ENCODE measurements at regions not wholly inside any gene's neighbourhood (a gene's known extent, or its start where the extent isn't known, plus 50 kb on each side); places are given as distances from the start of the nearest gene placed in this dataset.

GRCh38 chr10:53749439-53749838 lies 976.9 kb upstream of the MBL2 start:
- no peak overlapping the region for H3K4me2 ChIP-seq
- no peak for ATAC-seq
- 0% methylated on average over 2 of the region's 2 CpGs for WGBS (ENCODE audit: missing lambda C conversion rate)
- no peak overlapping the region for H3K4me3 ChIP-seq
- no peaks in the 10 kb centered on the region for H3K4me1 ChIP-seq
- no peak for DNase-seq (ENCODE audit: low read depth in 1 of 2, low spot score in 1 of 2)
- no peak for TF ChIP-seq RARB (CRISPR knock-in tag; IDR thresholded peaks at IDR 0.05)
- ChIA-PET CTCF (no interaction called here), POLR2A (no interaction called here)
- H3K9me3 ChIP-seq: no peaks in the 10 kb centered on the region
- no peak overlapping the region for H3K27ac ChIP-seq
- no peak for FAIRE-seq

GRCh38 chr10:53748319-53748718 lies 975.7 kb upstream of the MBL2 start:
- no peak for TF ChIP-seq FOXS1 (CRISPR knock-in tag; IDR thresholded peaks at IDR 0.05)
- TF ChIP-seq HEYL (CRISPR knock-in tag; IDR thresholded peaks at IDR 0.05): no peak
- no peak for TF ChIP-seq ZSCAN20 (CRISPR knock-in tag; IDR thresholded peaks at IDR 0.05)
- ATAC-seq (no peak), DNase-seq (ENCODE audit: low read depth in 1 of 2, low spot score in 1 of 2) (no peak), FAIRE-seq (no peak)
- H3K9me3 ChIP-seq: no peaks in the 10 kb centered on the region
- CTCF ChIA-PET: no interaction called here
- POLR2A ChIA-PET: no interaction called here
- WGBS (ENCODE audit: missing lambda C conversion rate): 42% methylated on average over 1 of the region's 1 CpG
- no peaks in the 10 kb centered on the region for H3K4me1 ChIP-seq
- H3K4me3 ChIP-seq: no peak overlapping the region
- no peak overlapping the region for H3K4me2 ChIP-seq
- H3K27ac ChIP-seq: no peak overlapping the region

- ATAC-seq: no peak
- H3K27ac ChIP-seq: no peak overlapping the region
- DNase-seq (ENCODE audit: low read depth in 1 of 2, low spot score in 1 of 2): no peak
- CTCF ChIA-PET: no interaction called here
- POLR2A ChIA-PET: no interaction called here
- no peak for FAIRE-seq
- H3K4me1 ChIP-seq: no peaks in the 10 kb centered on the region
- H3K9me3 ChIP-seq: no peaks in the 10 kb centered on the region
- no peak overlapping the region for H3K4me3 ChIP-seq
- TF ChIP-seq POLR2A (IDR thresholded peaks at IDR 0.05; ENCODE audit: low read length): no peak
- TF ChIP-seq TFCP2L1 (CRISPR knock-in tag; IDR thresholded peaks at IDR 0.05): no peak
- TF ChIP-seq ZFP36 (IDR thresholded peaks at IDR 0.05; ENCODE audit: borderline replicate concordance, partially characterized antibody): no peak
- no peak for TF ChIP-seq GATA3 (IDR thresholded peaks at IDR 0.05; ENCODE audit: borderline replicate concordance)
- TF ChIP-seq ZNF302 (CRISPR knock-in tag; IDR thresholded peaks at IDR 0.05): no peak
- TF ChIP-seq EP300 (IDR thresholded peaks at IDR 0.05): no peak
- TF ChIP-seq PHF8 (IDR thresholded peaks at IDR 0.05; ENCODE audit: borderline replicate concordance, low read depth): no peak
- no peak for TF ChIP-seq CTCF (IDR thresholded peaks at IDR 0.05)
- no peak for TF ChIP-seq RARB (CRISPR knock-in tag; IDR thresholded peaks at IDR 0.05)
- no peak for TF ChIP-seq HOXA7 (CRISPR knock-in tag; IDR thresholded peaks at IDR 0.05)
- no peak for TF ChIP-seq NR3C1 (IDR thresholded peaks at IDR 0.05)
- TF ChIP-seq RCOR1 (IDR thresholded peaks at IDR 0.05; ENCODE audit: low read depth, low read length): no peak
- no peak for TF ChIP-seq RAD21 (conservative IDR thresholded peaks at IDR 0.05 in 1 of 2, IDR thresholded peaks at IDR 0.05 in 1 of 2)
- TF ChIP-seq POLR2AphosphoS2 (conservative IDR thresholded peaks at IDR 0.05; ENCODE audit: low read length): no peak
- TF ChIP-seq EHMT2 (IDR thresholded peaks at IDR 0.05; ENCODE audit: low read depth): no peak
- H3K4me2 ChIP-seq: no peak overlapping the region
Observed at GRCh38 chr10:53744746-53745145, 972.2 kb upstream of the MBL2 start.

GRCh38 chr10:53744176-53744575 lies 971.6 kb upstream of the MBL2 start:
- ATAC-seq (no peak), FAIRE-seq (no peak), DNase-seq (ENCODE audit: low read depth in 1 of 2, low spot score in 1 of 2) (no peak)
- no peak overlapping the region for H3K4me3 ChIP-seq
- H3K4me1 ChIP-seq: no peaks in the 10 kb centered on the region
- no peak overlapping the region for H3K4me2 ChIP-seq
- no peak overlapping the region for H3K27ac ChIP-seq
- H3K9me3 ChIP-seq: no peaks in the 10 kb centered on the region
- 0% methylated on average over 2 of the region's 2 CpGs for WGBS (ENCODE audit: missing lambda C conversion rate)
- TF ChIP-seq POLR2AphosphoS2 (conservative IDR thresholded peaks at IDR 0.05; ENCODE audit: low read length): no peak
- no peak for TF ChIP-seq MAX (IDR thresholded peaks at IDR 0.05)
- no peak for TF ChIP-seq ZFP36 (IDR thresholded peaks at IDR 0.05; ENCODE audit: borderline replicate concordance, partially characterized antibody)
- no peak for TF ChIP-seq HES2 (IDR thresholded peaks at IDR 0.05)
- no peak for TF ChIP-seq JUNB (IDR thresholded peaks at IDR 0.05)
- ChIA-PET POLR2A (no interaction called here), CTCF (no interaction called here)

All from A549 (cell line).